BE2C (cell line): ENCODE measurements at regions not wholly inside any gene's neighbourhood (a gene's known extent, or its start where the extent isn't known, plus 50 kb on each side); places are given as distances from the start of the nearest gene placed in this dataset.

ENCODE experiments used
- DNase-seq: peaks from one replicate; pipeline ENCODE4 v3.0.0-alpha.2; 2020
- H3K27me3 ChIP-seq: fragments of 250-450 bp; sonication (Bioruptor Pico); 2 replicates; pipeline ENCODE4 v1.5.1; 2020; ENCODE audit warnings: mild to moderate bottlenecking
- H3K36me3 ChIP-seq: fragments of 250-450 bp; sonication (Bioruptor Pico); 2 replicates; pipeline ENCODE4 v1.5.1; 2020; ENCODE audit warnings: mild to moderate bottlenecking
- H3K4me1 ChIP-seq: fragments of 250-450 bp; sonication (Bioruptor Pico); 2 replicates; pipeline ENCODE4 v1.5.1; 2020
- H3K4me3 ChIP-seq: 2 replicates; pipeline ENCODE4 v1.5.1; 2011; ENCODE audit warnings: low read depth, low read length
- H3K9me3 ChIP-seq: fragments of 250-450 bp; sonication (Bioruptor Pico); 2 replicates; pipeline ENCODE4 v1.5.1; 2020
- CTCF ChIP-seq: IDR thresholded peaks from 2 replicates; pipeline ENCODE4 v1.5.1; 2012; ENCODE audit warnings: mild to moderate bottlenecking, low read depth, low read length

DNA sequence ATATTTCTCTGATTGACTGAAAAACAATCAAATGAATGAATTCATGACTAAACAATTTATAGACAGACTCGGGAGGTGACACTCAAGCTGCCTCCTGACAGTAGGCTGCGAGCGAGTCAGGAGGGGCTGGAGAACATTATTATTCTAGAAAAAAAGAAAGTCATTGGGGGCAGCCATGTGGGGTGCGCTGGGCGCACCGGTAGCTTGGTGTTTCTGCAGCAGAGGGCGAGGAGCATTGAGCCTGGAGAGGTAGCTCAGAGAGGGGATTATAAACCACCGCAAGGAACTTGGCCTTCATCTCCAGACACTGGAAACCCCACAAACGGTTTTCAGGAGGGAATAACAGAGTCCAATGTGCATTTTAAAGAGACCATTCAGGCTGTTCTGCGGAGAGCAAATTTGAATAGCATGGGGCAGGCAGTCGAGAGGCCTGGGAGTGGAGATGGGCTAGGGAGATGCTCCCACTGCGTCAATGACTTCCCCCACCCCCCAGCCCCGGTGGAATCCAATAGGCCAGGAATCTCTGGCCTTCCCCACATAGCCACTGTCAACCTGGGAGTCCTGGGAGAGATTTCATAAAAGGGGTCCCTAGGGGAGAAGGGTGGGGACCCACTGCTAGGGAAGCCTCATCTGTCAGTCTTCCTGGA lies 168.3 kb downstream of the BCOR start:
- no peak for TF ChIP-seq CTCF
- no peak overlapping the region for H3K4me3 ChIP-seq
- no peaks in the 10 kb centered on the region for H3K9me3 ChIP-seq

DNA sequence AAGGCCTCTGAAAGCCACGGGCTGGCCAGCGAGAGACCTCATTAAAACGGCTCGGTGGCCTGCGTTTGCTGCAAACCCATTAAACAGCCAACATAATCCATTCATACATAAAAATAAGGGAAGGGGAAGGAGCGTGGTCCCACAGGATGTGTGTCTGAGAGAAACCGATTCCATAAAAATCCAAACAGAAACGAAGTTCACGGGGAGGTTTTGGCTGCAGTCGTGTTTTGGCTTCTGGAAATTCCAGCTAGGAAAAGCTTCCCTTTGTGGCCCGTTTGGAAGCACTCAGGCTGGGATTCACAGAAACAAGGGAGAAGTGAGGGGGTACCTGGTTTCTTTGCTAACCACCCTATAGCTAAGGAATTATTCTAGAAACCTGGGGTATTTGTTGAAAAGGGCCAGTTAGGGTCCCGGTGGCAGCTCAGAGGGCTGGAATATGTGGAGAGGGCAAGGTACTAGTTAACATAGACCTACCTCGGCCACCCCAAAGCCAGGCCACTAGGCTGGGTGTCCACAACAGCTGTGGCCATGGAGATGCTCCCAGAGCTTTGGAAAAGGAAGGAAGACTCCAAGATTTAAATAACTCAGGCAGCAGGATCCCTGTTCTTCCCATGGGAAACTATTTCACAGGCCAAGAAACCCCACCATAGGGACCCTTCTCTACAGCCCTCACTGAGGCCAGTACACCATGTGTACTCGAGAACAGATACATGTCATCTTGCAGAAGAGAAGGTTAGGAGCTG lies 166.8 kb downstream of the BCOR start:
- no peak for TF ChIP-seq CTCF
- Histone ChIP-seq H3K4me1 (no peaks in the 10 kb centered on the region), H3K27me3 (no peaks in the 10 kb centered on the region), H3K4me3 (no peak overlapping the region), H3K36me3 (no peaks in the 10 kb centered on the region), H3K9me3 (no peaks in the 10 kb centered on the region)
- DNase-seq, result no peak

More for the DNA sequence above, 168.3 kb downstream of the BCOR start:
- Histone ChIP-seq H3K36me3 (no peaks in the 10 kb centered on the region), H3K27me3 (no peaks in the 10 kb centered on the region), H3K4me1 (no peaks in the 10 kb centered on the region)
- DNase-seq, result no peak

- TF ChIP-seq CTCF, result no peak
- H3K27me3 ChIP-seq, result no peaks in the 10 kb centered on the region
- no peak for DNase-seq
- H3K4me1 ChIP-seq, result no peaks in the 10 kb centered on the region
- no peaks in the 10 kb centered on the region for H3K36me3 ChIP-seq
- no peak overlapping the region for H3K4me3 ChIP-seq
- H3K9me3 ChIP-seq, result no peaks in the 10 kb centered on the region
These were observed 166.1 kb downstream of the BCOR start for GRCh38 chrX:39931529-39932282.

DNA sequence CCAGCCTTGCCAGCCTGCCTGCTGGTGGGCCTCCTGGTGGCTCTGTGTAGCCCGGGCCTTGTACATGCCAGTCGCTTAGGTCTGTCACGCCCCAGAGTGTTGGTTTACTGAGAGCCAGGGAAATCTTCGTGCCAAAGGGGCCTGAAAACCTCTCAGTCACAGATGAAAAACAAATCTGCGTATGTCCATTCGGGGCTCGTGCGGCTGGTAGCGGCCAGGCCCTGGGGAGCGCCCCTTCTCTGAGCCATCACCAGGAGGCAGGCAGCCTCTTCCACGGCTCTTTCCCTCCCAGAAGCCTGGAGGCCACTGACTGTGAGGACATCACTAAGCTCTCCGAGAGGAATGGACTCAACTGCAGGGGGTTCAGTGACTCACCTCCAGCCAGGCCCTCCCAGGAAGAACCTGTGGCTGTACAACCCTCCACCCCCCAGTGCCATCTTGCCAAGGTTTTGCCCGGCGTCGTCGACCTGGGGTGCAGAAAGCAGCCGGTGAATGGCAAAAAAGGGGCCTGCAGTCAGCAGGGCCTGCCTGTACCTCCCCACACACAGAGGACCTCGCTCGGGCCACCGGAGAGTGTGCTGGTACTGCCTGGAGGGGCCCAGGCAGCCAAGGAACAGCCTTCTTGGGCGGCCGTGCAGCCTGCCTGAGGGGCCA lies 162.2 kb downstream of the BCOR start:
- no peak for DNase-seq
- H3K4me1 ChIP-seq, result no peaks in the 10 kb centered on the region
- H3K27me3 ChIP-seq, result no peaks in the 10 kb centered on the region
- no peaks in the 10 kb centered on the region for H3K36me3 ChIP-seq
- 0 out of 2 replicates have a peak, but pooled peaks have one; percentile 2 for TF ChIP-seq CTCF
- H3K4me3 ChIP-seq, result no peak overlapping the region
- no peaks in the 10 kb centered on the region for H3K9me3 ChIP-seq

GRCh38 chrX:39936886-39937770 lies 160.6 kb downstream of the BCOR start:
- Histone ChIP-seq H3K9me3 (no peaks in the 10 kb centered on the region), H3K4me1 (peaks cover 7% of the 10 kb centered on the region), H3K4me3 (no peak overlapping the region), H3K27me3 (no peaks in the 10 kb centered on the region), H3K36me3 (no peaks in the 10 kb centered on the region)
- DNase-seq, result no peak
- no peak for TF ChIP-seq CTCF
